HEK293 (cell line): ENCODE measurements at regions not wholly inside any gene's neighbourhood (a gene's known extent, or its start where the extent isn't known, plus 50 kb on each side); places are given as distances from the start of the nearest gene placed in this dataset.

Experiments used
- CTCF ChIA-PET: fragments of 350-600 bp; formaldehyde crosslinking; extraction: SDS; loops from one replicate; lab custom pipeline; 2021; ENCODE audit warnings: antibody characterized with exemption; lab: Yijun Ruan, JAX
- POLR2A ChIA-PET: fragments of 300-600 bp; formaldehyde crosslinking; extraction: SDS; loops from one replicate; lab custom pipeline; 2020; ENCODE audit warnings: antibody characterized with exemption, inconsistent platforms; lab: Yijun Ruan, JAX
- H3K27ac ChIP-seq: fragments of 200-500 bp; sonication (Bioruptor generic); 2 replicates; pipeline ENCODE4 v1.5.1; 2014; ENCODE audit warnings: low read depth, low read length, control low read depth, inconsistent platforms; ENCODE audit errors: extremely low read depth
- H3K36me3 ChIP-seq, 2 experiments: fragments of 200-500 bp in 1 of 2; sonication (Bioruptor generic) in 1 of 2; 1 replicate in 1 of 2; 2 replicates in 1 of 2; pipeline ENCODE4 v1.5.1; 2014 to 2017; ENCODE audit warnings: inconsistent platforms in 2 of 2, low read length in 2 of 2; ENCODE audit not compliant: control insufficient read depth in 2 of 2, insufficient read depth in 1 of 2
- H3K4me1 ChIP-seq: fragments of 200-500 bp; sonication (Bioruptor generic); 2 replicates; pipeline ENCODE4 v1.5.1; 2014; ENCODE audit warnings: mild to moderate bottlenecking, low read length, inconsistent platforms; ENCODE audit not compliant: control insufficient read depth, insufficient read depth
- H3K4me3 ChIP-seq: 2 replicates; pipeline ENCODE4 v1.5.1; 2011; ENCODE audit warnings: low read depth, mild to moderate bottlenecking, control low read depth, low read length, moderate library complexity
- H3K9me3 ChIP-seq: fragments of 200-500 bp; sonication (Bioruptor generic); 2 replicates; pipeline ENCODE4 v1.5.1; 2014; ENCODE audit warnings: low read depth, low read length, inconsistent platforms; ENCODE audit not compliant: control insufficient read depth, insufficient read depth
- HOXC10 ChIP-seq: sonication (generic); formaldehyde crosslinking; IDR thresholded peaks from 2 replicates; pipeline ENCODE4 v1.8.1; 2023; ENCODE audit warnings: mild to moderate bottlenecking, missing genetic modification reagents
- SP2 ChIP-seq: fragments of 450-650 bp; formaldehyde crosslinking; IDR thresholded peaks from 2 replicates; pipeline ENCODE4 v1.5.1; 2016; ENCODE audit warnings: missing biosample characterization, missing genetic modification characterization
- SP7 ChIP-seq: fragments of 450-650 bp; formaldehyde crosslinking; IDR thresholded peaks from 2 replicates; pipeline ENCODE4 v1.5.1; 2016; ENCODE audit warnings: missing biosample characterization, missing genetic modification characterization
- ZBTB1 ChIP-seq: fragments of 450-650 bp; formaldehyde crosslinking; IDR thresholded peaks from 2 replicates; pipeline ENCODE4 v1.5.1; 2016; ENCODE audit warnings: missing biosample characterization, missing genetic modification characterization
- ZNF112 ChIP-seq: fragments of 450-650 bp; formaldehyde crosslinking; IDR thresholded peaks from 2 replicates; pipeline ENCODE4 v1.5.0; 2017; ENCODE audit warnings: missing biosample characterization, missing genetic modification characterization
- ZNF121 ChIP-seq: fragments of 450-650 bp; formaldehyde crosslinking; IDR thresholded peaks from 2 replicates; pipeline ENCODE4 v1.5.1; 2016; ENCODE audit warnings: missing biosample characterization, missing genetic modification characterization
- ZNF174 ChIP-seq: fragments of 450-650 bp; formaldehyde crosslinking; IDR thresholded peaks from 2 replicates; pipeline ENCODE4 v1.5.0; 2017; ENCODE audit warnings: missing biosample characterization, mild to moderate bottlenecking, missing genetic modification characterization
- ZNF184 ChIP-seq: fragments of 450-650 bp; IDR thresholded peaks from 2 replicates; pipeline ENCODE4 v1.5.1; 2018; ENCODE audit warnings: missing biosample characterization, mild to moderate bottlenecking, missing genetic modification characterization
- ZNF274 ChIP-seq, 2 experiments: fragments of 200-500 bp in 1 of 2; fragments of 450-650 bp in 1 of 2; sonication (Bioruptor generic) in 1 of 2; formaldehyde crosslinking in 1 of 2; IDR thresholded peaks; 2 replicates each; pipeline versions ENCODE4 v1.5.1 to v1.6.1; 2014 to 2016; ENCODE audit warnings: borderline replicate concordance in 1 of 2, inconsistent platforms in 1 of 2, low read length in 1 of 2, missing biosample characterization in 1 of 2, missing genetic modification characterization in 1 of 2
- ZNF292 ChIP-seq: fragments of 450-650 bp; formaldehyde crosslinking; IDR thresholded peaks from 2 replicates; pipeline ENCODE4 v1.5.1; 2016; ENCODE audit warnings: low read depth, missing biosample characterization, missing genetic modification characterization, borderline replicate concordance
- ZNF423 ChIP-seq: fragments of 450-650 bp; formaldehyde crosslinking; IDR thresholded peaks from 2 replicates; pipeline ENCODE4 v1.5.1; 2016; ENCODE audit warnings: missing biosample characterization, missing genetic modification characterization
- ZNF514 ChIP-seq: fragments of 450-650 bp; formaldehyde crosslinking; IDR thresholded peaks from 2 replicates; pipeline ENCODE4 v1.5.1; 2016; ENCODE audit warnings: missing biosample characterization, missing genetic modification characterization
- ZNF530 ChIP-seq: fragments of 450-650 bp; formaldehyde crosslinking; IDR thresholded peaks from 2 replicates; pipeline ENCODE4 v1.5.1; 2016; ENCODE audit warnings: low read depth, missing biosample characterization, missing genetic modification characterization
- ZNF670 ChIP-seq: fragments of 450-650 bp; formaldehyde crosslinking; IDR thresholded peaks from 2 replicates; pipeline ENCODE4 v1.5.1; 2016; ENCODE audit warnings: missing biosample characterization, missing genetic modification characterization, low read depth
- ZNF785 ChIP-seq: fragments of 450-650 bp; formaldehyde crosslinking; IDR thresholded peaks from 2 replicates; pipeline ENCODE4 v1.5.1; 2016; ENCODE audit warnings: missing biosample characterization, missing genetic modification characterization
- ZSCAN23 ChIP-seq: fragments of 450-650 bp; formaldehyde crosslinking; IDR thresholded peaks from 2 replicates; pipeline ENCODE4 v1.5.1; 2016; ENCODE audit warnings: missing biosample characterization, missing genetic modification characterization
- TF ChIP-seq, protein P1 (sequence below): fragments of 450-650 bp; formaldehyde crosslinking; IDR thresholded peaks from 2 replicates; pipeline ENCODE4 v1.5.1; 2016; ENCODE audit warnings: missing biosample characterization, missing genetic modification characterization
- TF ChIP-seq, protein P2 (sequence below): fragments of 450-650 bp; formaldehyde crosslinking; IDR thresholded peaks from 2 replicates; pipeline ENCODE4 v1.5.1; 2017; ENCODE audit warnings: missing biosample characterization, missing genetic modification characterization
- TF ChIP-seq, protein P3 (sequence below): IDR thresholded peaks from 2 replicates; pipeline ENCODE4 v1.6.1; 2011; ENCODE audit warnings: mild to moderate bottlenecking, low read depth, low read length, borderline replicate concordance
- TF ChIP-seq, protein P4 (sequence below): fragments of 450-650 bp; formaldehyde crosslinking; IDR thresholded peaks from 2 replicates; pipeline ENCODE4 v1.5.1; 2016; ENCODE audit warnings: missing biosample characterization, missing genetic modification characterization
- TF ChIP-seq, protein P5 (sequence below): fragments of 450-650 bp; formaldehyde crosslinking; IDR thresholded peaks from 2 replicates; pipeline ENCODE4 v1.5.1; 2017; ENCODE audit warnings: missing biosample characterization, missing genetic modification characterization
- TF ChIP-seq, protein P6 (sequence below): fragments of 450-650 bp; formaldehyde crosslinking; IDR thresholded peaks from 2 replicates; pipeline ENCODE4 v1.5.1; 2016; ENCODE audit warnings: missing biosample characterization, missing genetic modification characterization
- TF ChIP-seq, protein P7 (sequence below): fragments of 450-650 bp; formaldehyde crosslinking; IDR thresholded peaks from 2 replicates; pipeline ENCODE4 v1.5.1; 2017; ENCODE audit warnings: missing biosample characterization, missing genetic modification characterization

DNA sequence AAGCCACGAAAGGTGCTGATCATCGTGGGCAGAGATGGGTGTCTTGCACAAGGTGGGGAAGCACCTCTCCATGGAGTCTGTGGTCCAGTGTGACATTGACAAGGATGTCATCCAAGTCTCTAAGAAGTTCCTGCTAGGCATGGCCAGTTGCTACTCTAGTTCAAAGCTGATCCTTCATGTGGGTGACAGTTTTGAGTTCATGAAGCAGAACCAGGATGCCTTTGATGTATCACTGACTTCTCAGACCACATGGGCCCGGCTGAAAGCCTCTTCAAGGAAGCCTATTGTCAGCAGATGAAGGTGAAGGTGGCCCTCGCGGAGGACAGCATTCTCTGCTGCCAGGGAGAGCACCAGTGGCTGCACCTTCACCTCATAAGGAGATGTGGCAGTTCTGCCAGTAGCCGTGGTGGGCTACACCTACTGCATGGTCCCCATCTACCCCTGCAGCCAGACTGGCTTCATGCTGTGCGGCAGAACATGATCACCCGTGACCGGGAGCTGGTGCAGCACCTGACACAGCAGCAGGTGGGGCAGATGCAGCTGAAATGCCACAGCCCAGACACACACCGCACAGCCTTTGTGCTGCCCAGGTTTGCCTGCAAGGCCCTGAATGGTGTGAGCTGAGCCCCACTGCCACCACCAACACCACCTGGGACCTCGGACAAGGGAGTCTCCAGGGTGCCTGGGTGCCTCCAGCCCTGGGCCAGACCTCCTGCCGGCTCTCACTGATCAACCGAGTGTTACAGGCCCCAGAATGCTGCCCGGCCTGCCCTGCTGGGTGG, 75.0 kb upstream of the SULF2 start:
- Histone ChIP-seq H3K4me1 (no peaks in the 10 kb centered on the region; the same call in 1 of the 2 replicates), H3K27ac (no peak overlapping the region), H3K36me3 (no peaks in the 10 kb centered on the region), H3K9me3 (no peaks in the 10 kb centered on the region), H3K4me3 (no peak overlapping the region)
- CTCF ChIA-PET: no interaction called here
- POLR2A ChIA-PET: no interaction called here
- TF ChIP-seq ZNF292: no peak
- TF ChIP-seq ZNF112: no peak
- TF ChIP-seq ZNF423 (tag by site-specific recombination): no peak
- TF ChIP-seq ZBTB1 (tag by site-specific recombination): no peak
- TF ChIP-seq, protein P1, sequence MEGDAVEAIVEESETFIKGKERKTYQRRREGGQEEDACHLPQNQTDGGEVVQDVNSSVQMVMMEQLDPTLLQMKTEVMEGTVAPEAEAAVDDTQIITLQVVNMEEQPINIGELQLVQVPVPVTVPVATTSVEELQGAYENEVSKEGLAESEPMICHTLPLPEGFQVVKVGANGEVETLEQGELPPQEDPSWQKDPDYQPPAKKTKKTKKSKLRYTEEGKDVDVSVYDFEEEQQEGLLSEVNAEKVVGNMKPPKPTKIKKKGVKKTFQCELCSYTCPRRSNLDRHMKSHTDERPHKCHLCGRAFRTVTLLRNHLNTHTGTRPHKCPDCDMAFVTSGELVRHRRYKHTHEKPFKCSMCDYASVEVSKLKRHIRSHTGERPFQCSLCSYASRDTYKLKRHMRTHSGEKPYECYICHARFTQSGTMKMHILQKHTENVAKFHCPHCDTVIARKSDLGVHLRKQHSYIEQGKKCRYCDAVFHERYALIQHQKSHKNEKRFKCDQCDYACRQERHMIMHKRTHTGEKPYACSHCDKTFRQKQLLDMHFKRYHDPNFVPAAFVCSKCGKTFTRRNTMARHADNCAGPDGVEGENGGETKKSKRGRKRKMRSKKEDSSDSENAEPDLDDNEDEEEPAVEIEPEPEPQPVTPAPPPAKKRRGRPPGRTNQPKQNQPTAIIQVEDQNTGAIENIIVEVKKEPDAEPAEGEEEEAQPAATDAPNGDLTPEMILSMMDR: no peak
- TF ChIP-seq ZNF530 (tag by site-specific recombination): no peak
- TF ChIP-seq ZNF670 (tag by site-specific recombination): no peak
- TF ChIP-seq, protein P2, sequence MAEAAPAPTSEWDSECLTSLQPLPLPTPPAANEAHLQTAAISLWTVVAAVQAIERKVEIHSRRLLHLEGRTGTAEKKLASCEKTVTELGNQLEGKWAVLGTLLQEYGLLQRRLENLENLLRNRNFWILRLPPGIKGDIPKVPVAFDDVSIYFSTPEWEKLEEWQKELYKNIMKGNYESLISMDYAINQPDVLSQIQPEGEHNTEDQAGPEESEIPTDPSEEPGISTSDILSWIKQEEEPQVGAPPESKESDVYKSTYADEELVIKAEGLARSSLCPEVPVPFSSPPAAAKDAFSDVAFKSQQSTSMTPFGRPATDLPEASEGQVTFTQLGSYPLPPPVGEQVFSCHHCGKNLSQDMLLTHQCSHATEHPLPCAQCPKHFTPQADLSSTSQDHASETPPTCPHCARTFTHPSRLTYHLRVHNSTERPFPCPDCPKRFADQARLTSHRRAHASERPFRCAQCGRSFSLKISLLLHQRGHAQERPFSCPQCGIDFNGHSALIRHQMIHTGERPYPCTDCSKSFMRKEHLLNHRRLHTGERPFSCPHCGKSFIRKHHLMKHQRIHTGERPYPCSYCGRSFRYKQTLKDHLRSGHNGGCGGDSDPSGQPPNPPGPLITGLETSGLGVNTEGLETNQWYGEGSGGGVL: no peak
- TF ChIP-seq, protein P3, sequence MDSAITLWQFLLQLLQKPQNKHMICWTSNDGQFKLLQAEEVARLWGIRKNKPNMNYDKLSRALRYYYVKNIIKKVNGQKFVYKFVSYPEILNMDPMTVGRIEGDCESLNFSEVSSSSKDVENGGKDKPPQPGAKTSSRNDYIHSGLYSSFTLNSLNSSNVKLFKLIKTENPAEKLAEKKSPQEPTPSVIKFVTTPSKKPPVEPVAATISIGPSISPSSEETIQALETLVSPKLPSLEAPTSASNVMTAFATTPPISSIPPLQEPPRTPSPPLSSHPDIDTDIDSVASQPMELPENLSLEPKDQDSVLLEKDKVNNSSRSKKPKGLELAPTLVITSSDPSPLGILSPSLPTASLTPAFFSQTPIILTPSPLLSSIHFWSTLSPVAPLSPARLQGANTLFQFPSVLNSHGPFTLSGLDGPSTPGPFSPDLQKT: no peak
- TF ChIP-seq SP2 (tag by site-specific recombination): no peak
- no peak for TF ChIP-seq ZNF174 (tag by site-specific recombination)
- TF ChIP-seq ZNF121 (tag by site-specific recombination): no peak
- TF ChIP-seq, protein P4, sequence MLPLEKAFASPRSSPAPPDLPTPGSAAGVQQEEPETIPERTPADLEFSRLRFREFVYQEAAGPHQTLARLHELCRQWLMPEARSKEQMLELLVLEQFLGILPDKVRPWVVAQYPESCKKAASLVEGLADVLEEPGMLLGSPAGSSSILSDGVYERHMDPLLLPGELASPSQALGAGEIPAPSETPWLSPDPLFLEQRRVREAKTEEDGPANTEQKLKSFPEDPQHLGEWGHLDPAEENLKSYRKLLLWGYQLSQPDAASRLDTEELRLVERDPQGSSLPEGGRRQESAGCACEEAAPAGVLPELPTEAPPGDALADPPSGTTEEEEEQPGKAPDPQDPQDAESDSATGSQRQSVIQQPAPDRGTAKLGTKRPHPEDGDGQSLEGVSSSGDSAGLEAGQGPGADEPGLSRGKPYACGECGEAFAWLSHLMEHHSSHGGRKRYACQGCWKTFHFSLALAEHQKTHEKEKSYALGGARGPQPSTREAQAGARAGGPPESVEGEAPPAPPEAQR (tag by site-specific recombination): no peak
- TF ChIP-seq ZNF514: no peak

DNA sequence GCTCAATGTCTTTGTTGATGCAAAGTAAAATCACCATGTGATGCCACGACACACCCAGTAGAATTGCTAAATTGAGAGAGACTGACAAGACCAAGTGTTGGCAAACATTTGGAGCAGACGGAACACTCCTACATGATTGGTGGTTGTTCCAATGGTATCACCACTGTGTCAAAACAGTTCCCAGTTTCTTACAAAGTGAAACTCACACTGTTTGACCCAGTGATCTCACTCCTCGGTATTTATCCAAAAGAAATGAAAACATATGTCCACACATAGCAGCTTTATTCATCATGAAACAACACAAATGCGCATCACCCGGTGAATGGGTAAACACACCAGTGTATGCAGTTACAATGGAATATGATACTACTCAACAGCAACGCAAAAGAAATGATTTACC, 74.0 kb upstream of the SULF2 start:
- no peak for TF ChIP-seq SP7 (tag by site-specific recombination)
- TF ChIP-seq ZNF184: no peak
- TF ChIP-seq ZSCAN23 (tag by site-specific recombination): no peak
- no peak for TF ChIP-seq ZNF785 (tag by site-specific recombination)
- TF ChIP-seq, protein P5, sequence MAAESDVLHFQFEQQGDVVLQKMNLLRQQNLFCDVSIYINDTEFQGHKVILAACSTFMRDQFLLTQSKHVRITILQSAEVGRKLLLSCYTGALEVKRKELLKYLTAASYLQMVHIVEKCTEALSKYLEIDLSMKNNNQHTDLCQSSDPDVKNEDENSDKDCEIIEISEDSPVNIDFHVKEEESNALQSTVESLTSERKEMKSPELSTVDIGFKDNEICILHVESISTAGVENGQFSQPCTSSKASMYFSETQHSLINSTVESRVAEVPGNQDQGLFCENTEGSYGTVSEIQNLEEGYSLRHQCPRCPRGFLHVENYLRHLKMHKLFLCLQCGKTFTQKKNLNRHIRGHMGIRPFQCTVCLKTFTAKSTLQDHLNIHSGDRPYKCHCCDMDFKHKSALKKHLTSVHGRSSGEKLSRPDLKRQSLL (tag by site-specific recombination): no peak
- TF ChIP-seq, protein P6, sequence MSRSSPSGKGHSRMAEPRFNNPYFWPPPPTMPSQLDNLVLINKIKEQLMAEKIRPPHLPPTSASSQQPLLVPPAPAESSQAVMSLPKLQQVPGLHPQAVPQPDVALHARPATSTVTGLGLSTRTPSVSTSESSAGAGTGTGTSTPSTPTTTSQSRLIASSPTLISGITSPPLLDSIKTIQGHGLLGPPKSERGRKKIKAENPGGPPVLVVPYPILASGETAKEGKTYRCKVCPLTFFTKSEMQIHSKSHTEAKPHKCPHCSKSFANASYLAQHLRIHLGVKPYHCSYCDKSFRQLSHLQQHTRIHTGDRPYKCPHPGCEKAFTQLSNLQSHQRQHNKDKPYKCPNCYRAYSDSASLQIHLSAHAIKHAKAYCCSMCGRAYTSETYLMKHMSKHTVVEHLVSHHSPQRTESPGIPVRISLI: no peak
- TF ChIP-seq HOXC10 (CRISPR knock-in tag): no peak
- no peak for TF ChIP-seq ZNF174 (tag by site-specific recombination)
- no peak for TF ChIP-seq ZNF274 (IDR thresholded peaks at IDR 0.05; ENCODE audit: low read length)
- TF ChIP-seq ZNF274 (tag by site-specific recombination; IDR thresholded peaks at IDR 0.05; ENCODE audit: borderline replicate concordance): no peak
- TF ChIP-seq, protein P7, sequence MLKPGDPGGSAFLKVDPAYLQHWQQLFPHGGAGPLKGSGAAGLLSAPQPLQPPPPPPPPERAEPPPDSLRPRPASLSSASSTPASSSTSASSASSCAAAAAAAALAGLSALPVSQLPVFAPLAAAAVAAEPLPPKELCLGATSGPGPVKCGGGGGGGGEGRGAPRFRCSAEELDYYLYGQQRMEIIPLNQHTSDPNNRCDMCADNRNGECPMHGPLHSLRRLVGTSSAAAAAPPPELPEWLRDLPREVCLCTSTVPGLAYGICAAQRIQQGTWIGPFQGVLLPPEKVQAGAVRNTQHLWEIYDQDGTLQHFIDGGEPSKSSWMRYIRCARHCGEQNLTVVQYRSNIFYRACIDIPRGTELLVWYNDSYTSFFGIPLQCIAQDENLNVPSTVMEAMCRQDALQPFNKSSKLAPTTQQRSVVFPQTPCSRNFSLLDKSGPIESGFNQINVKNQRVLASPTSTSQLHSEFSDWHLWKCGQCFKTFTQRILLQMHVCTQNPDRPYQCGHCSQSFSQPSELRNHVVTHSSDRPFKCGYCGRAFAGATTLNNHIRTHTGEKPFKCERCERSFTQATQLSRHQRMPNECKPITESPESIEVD: no peak
- ChIA-PET POLR2A (no interaction called here), CTCF (no interaction called here)
- Histone ChIP-seq H3K36me3 (no peaks in the 10 kb centered on the region), H3K4me3 (no peak overlapping the region), H3K27ac (no peak overlapping the region), H3K4me1 (no peaks in the 10 kb centered on the region; the same call in 1 of the 2 replicates), H3K9me3 (no peaks in the 10 kb centered on the region)
